H9 (cell line): ENCODE measurements at regions not wholly inside any gene's neighbourhood (a gene's known extent, or its start where the extent isn't known, plus 50 kb on each side); places are given as distances from the start of the nearest gene placed in this dataset.

Experiments used
- DNase-seq: peaks from one replicate; pipeline ENCODE4 v3.0.0-alpha.2; 2017
- H2AFZ ChIP-seq: one replicate; pipeline ENCODE4 v1.6.1; 2013; ENCODE audit warnings: mild to moderate bottlenecking, low read length, control low read depth, moderate library complexity
- H2AK5ac ChIP-seq: 2 replicates; pipeline ENCODE4 v1.6.1; 2013; ENCODE audit warnings: low read length, control low read depth, mixed read lengths; ENCODE audit not compliant: insufficient read length
- H2BK120ac ChIP-seq: one replicate; pipeline ENCODE4 v1.6.1; 2013; ENCODE audit warnings: low read depth, mild to moderate bottlenecking, low read length, control low read depth, inconsistent platforms; ENCODE audit not compliant: poor library complexity, severe bottlenecking
- H2BK12ac ChIP-seq: 2 replicates; pipeline ENCODE4 v1.6.1; 2013; ENCODE audit warnings: low read length, control low read depth, mixed read lengths, low read depth; ENCODE audit not compliant: insufficient read length
- H2BK15ac ChIP-seq: 2 replicates; pipeline ENCODE4 v1.6.1; 2013; ENCODE audit warnings: low read depth, low read length, control low read depth
- H2BK20ac ChIP-seq: one replicate; pipeline ENCODE4 v1.6.1; 2013; ENCODE audit warnings: low read depth, mild to moderate bottlenecking, low read length, control low read depth, inconsistent platforms; ENCODE audit not compliant: poor library complexity, severe bottlenecking
- H2BK5ac ChIP-seq: 2 replicates; pipeline ENCODE4 v1.6.1; 2013; ENCODE audit warnings: low read length, control low read depth, mixed read lengths; ENCODE audit not compliant: insufficient read length
- H3K14ac ChIP-seq: 2 replicates; pipeline ENCODE4 v1.6.1; 2013; ENCODE audit warnings: low read length, control low read depth; ENCODE audit not compliant: insufficient read depth
- H3K18ac ChIP-seq: 2 replicates; pipeline ENCODE4 v1.6.1; 2013; ENCODE audit warnings: low read depth, mild to moderate bottlenecking, mixed read lengths, low read length, control low read depth; ENCODE audit not compliant: insufficient read length
- H3K23ac ChIP-seq: 2 replicates; pipeline ENCODE4 v1.6.1; 2013; ENCODE audit warnings: low read length, control low read depth, mixed read lengths, low read depth; ENCODE audit not compliant: insufficient read length
- H3K23me2 ChIP-seq: 2 replicates; pipeline ENCODE4 v1.6.1; 2013; ENCODE audit warnings: low read depth, mild to moderate bottlenecking, mixed read lengths, low read length, control low read depth; ENCODE audit not compliant: insufficient read length, poor library complexity, severe bottlenecking
- H3K27ac ChIP-seq: 2 replicates; pipeline ENCODE4 v1.5.1; 2013; ENCODE audit warnings: low read length, control low read depth, mixed read lengths, low read depth; ENCODE audit not compliant: insufficient read length
- H3K27me3 ChIP-seq: 2 replicates; pipeline ENCODE4 v1.6.1; 2013; ENCODE audit warnings: low read length, control low read depth, inconsistent platforms; ENCODE audit not compliant: insufficient read depth
- H3K4ac ChIP-seq: 2 replicates; pipeline ENCODE4 v1.6.1; 2013; ENCODE audit warnings: low read depth, mild to moderate bottlenecking, control low read depth, inconsistent platforms, low read length, moderate library complexity
- H3K4me1 ChIP-seq: 2 replicates; pipeline ENCODE4 v1.6.1; 2013; ENCODE audit warnings: low read length, control low read depth, inconsistent platforms; ENCODE audit not compliant: insufficient read depth
- H3K4me2 ChIP-seq: 2 replicates; pipeline ENCODE4 v1.6.1; 2013; ENCODE audit warnings: low read length, control low read depth, mixed read lengths; ENCODE audit not compliant: insufficient read length, insufficient read depth
- H3K56ac ChIP-seq: 2 replicates; pipeline ENCODE4 v1.6.1; 2013; ENCODE audit warnings: low read depth, mild to moderate bottlenecking, mixed read lengths, low read length, control low read depth; ENCODE audit not compliant: insufficient read length
- H3K79me1 ChIP-seq: 2 replicates; pipeline ENCODE4 v1.6.1; 2013; ENCODE audit warnings: low read depth, mild to moderate bottlenecking, moderate library complexity, low read length, control low read depth, inconsistent platforms; ENCODE audit not compliant: insufficient read depth, poor library complexity, severe bottlenecking
- H3K79me2 ChIP-seq: 2 replicates; pipeline ENCODE4 v1.6.1; 2013; ENCODE audit warnings: low read length, control low read depth, inconsistent platforms; ENCODE audit not compliant: insufficient read depth
- H3K9ac ChIP-seq: 2 replicates; pipeline ENCODE4 v1.6.1; 2013; ENCODE audit warnings: low read length, control low read depth, mixed read lengths; ENCODE audit not compliant: insufficient read length; ENCODE audit errors: extremely low read depth
- H3K9me3 ChIP-seq: one replicate; pipeline ENCODE4 v1.6.1; 2013; ENCODE audit warnings: low read depth, low read length, inconsistent platforms; ENCODE audit not compliant: control insufficient read depth
- H3T11ph ChIP-seq: one replicate; pipeline ENCODE4 v1.6.1; 2013; ENCODE audit warnings: mild to moderate bottlenecking, low read length, control low read depth, inconsistent platforms
- H4K20me1 ChIP-seq: one replicate; pipeline ENCODE4 v1.6.1; 2013; ENCODE audit not compliant: control insufficient read depth, insufficient read length, insufficient read depth
- H4K5ac ChIP-seq: 2 replicates; pipeline ENCODE4 v1.6.1; 2013; ENCODE audit warnings: low read depth, mild to moderate bottlenecking, mixed read lengths, low read length, control low read depth; ENCODE audit not compliant: insufficient read length
- H4K8ac ChIP-seq: replicated peaks from 2 replicates; pipeline ENCODE4 v1.6.1; 2013; ENCODE audit warnings: low read length, control low read depth, mixed read lengths, low read depth; ENCODE audit not compliant: insufficient read length
- H4K91ac ChIP-seq: 2 replicates; pipeline ENCODE4 v1.6.1; 2013; ENCODE audit warnings: low read depth, mild to moderate bottlenecking, moderate library complexity, mixed read lengths, low read length, control low read depth; ENCODE audit not compliant: insufficient read length
- H3K27ac Mint-ChIP-seq, 3 experiments: 2 replicates in 2 of 3; 3 replicates in 1 of 3; pipeline ENCODE4 v1.8.0; 2020 to 2021; ENCODE audit warnings: mixed read lengths in 3 of 3, mild to moderate bottlenecking in 1 of 3, moderate library complexity in 1 of 3
- H3K27me3 Mint-ChIP-seq: 2 replicates; pipeline ENCODE4 v1.8.0; 2021; ENCODE audit warnings: low read depth, mild to moderate bottlenecking, moderate library complexity, mixed read lengths
- H3K36me3 Mint-ChIP-seq, 3 experiments: 2 replicates in 2 of 3; 3 replicates in 1 of 3; pipeline ENCODE4 v1.8.0; 2020 to 2021; ENCODE audit warnings: low read depth in 3 of 3, mixed read lengths in 3 of 3; ENCODE audit not compliant: insufficient read depth in 1 of 3
- H3K4me1 Mint-ChIP-seq, 2 experiments: 2 replicates each; pipeline ENCODE4 v1.8.0; 2020; ENCODE audit warnings: mixed read lengths in 2 of 2
- H3K4me3 Mint-ChIP-seq, 2 experiments: 2 replicates in 1 of 2; 3 replicates in 1 of 2; pipeline ENCODE4 v1.8.0; 2020 to 2021; ENCODE audit warnings: mild to moderate bottlenecking in 2 of 2, mixed read lengths in 2 of 2, moderate library complexity in 1 of 2
- H3K9me3 Mint-ChIP-seq, 2 experiments: 2 replicates in 1 of 2; 3 replicates in 1 of 2; pipeline ENCODE4 v1.8.0; 2020; ENCODE audit warnings: mild to moderate bottlenecking in 2 of 2, mixed read lengths in 2 of 2, moderate library complexity in 1 of 2
- CTCF ChIP-seq: fragments of 200-600 bp; sonication (generic); conservative IDR thresholded peaks from 3 replicates; pipeline ENCODE4 v1.8.0; 2021; ENCODE audit warnings: antibody characterized with exemption, mild to moderate bottlenecking
- WGBS: extraction: QIAGEN DNeasy Blood & Tissue Kit; methylation state at CpG from one replicate; pipeline ENCODE4 v1.1.7; 2013; ENCODE audit warnings: missing lambda C conversion rate, low lambda C conversion rate, mixed read lengths; ENCODE audit not compliant: insufficient read length; ENCODE audit errors: extremely low coverage; 5-methylcytosine and 5-hydroxymethylcytosine counted together

- peaks cover 21 to 42% of the 10 kb centered on the region in 2 experiments for H3K4me1 Mint-ChIP-seq
- no peak overlapping the region for H2BK5ac ChIP-seq
- no peaks in the 10 kb centered on the region for H3K9me3 Mint-ChIP-seq
- DNase-seq: no peak
- H3K27me3 Mint-ChIP-seq: no peaks in the 10 kb centered on the region; the same call in 1 of the 2 replicates
- H2BK12ac ChIP-seq: no peak overlapping the region
- H3T11ph ChIP-seq: no peak overlapping the region
- H3K9ac ChIP-seq: no peak overlapping the region
- H3K27me3 ChIP-seq: 0 out of 2 replicates have a peak, but pooled peaks cover 1% of the 10 kb centered on the region
- no peak overlapping the region for H2AFZ ChIP-seq
- no peak overlapping the region for H3K4me3 Mint-ChIP-seq
- H2BK20ac ChIP-seq: no peak overlapping the region
- H3K4me1 ChIP-seq: 0 out of 2 replicates have a peak, but pooled peaks cover 8% of the 10 kb centered on the region
- H3K56ac ChIP-seq: no peak overlapping the region
- H3K4ac ChIP-seq: no peak overlapping the region
- no peak overlapping the region for H3K4me2 ChIP-seq
- no peak overlapping the region for H2BK15ac ChIP-seq
- no peak overlapping the region for H3K14ac ChIP-seq
- no peak overlapping the region for H3K23ac ChIP-seq
- no peak overlapping the region for H4K5ac ChIP-seq
- H3K27ac Mint-ChIP-seq: no peak overlapping the region
- TF ChIP-seq CTCF: no peak
- WGBS: no CpG with 5 or more reads among the region's 4 CpGs
- H3K18ac ChIP-seq: no peak overlapping the region
- no peaks in the 10 kb centered on the region for H3K9me3 ChIP-seq
- H3K79me2 ChIP-seq: no peaks in the 10 kb centered on the region
- no peaks in the 10 kb centered on the region for H4K20me1 ChIP-seq
- H3K79me1 ChIP-seq: no peaks in the 10 kb centered on the region
- H2BK120ac ChIP-seq: no peak overlapping the region
- H2AK5ac ChIP-seq: no peak overlapping the region
- no peak overlapping the region for H3K27ac ChIP-seq
- no peak overlapping the region for H4K91ac ChIP-seq
- H3K23me2 ChIP-seq: no peaks in the 10 kb centered on the region
- no peak overlapping the region for H4K8ac ChIP-seq
- no peaks in the 10 kb centered on the region for H3K36me3 Mint-ChIP-seq
Observed at GRCh38 chr3:64359735-64360134, 134.5 kb upstream of the PRICKLE2 start.
